Non-pigmented ciliary epithelial cell (primary cell): ENCODE measurements at regions not wholly inside any gene's neighbourhood (a gene's known extent, or its start where the extent isn't known, plus 50 kb on each side); places are given as distances from the start of the nearest gene placed in this dataset.
"Not testable (repeated sequence)": the region's sequence is repeated elsewhere in the genome, so short reads cannot be mapped to it uniquely, and the experiment has no call there.

ENCODE experiments used
- DNase-seq: peaks from one replicate; pipeline ENCODE4 v3.0.0-alpha.2; 2010; ENCODE audit warnings: low read depth

DNA sequence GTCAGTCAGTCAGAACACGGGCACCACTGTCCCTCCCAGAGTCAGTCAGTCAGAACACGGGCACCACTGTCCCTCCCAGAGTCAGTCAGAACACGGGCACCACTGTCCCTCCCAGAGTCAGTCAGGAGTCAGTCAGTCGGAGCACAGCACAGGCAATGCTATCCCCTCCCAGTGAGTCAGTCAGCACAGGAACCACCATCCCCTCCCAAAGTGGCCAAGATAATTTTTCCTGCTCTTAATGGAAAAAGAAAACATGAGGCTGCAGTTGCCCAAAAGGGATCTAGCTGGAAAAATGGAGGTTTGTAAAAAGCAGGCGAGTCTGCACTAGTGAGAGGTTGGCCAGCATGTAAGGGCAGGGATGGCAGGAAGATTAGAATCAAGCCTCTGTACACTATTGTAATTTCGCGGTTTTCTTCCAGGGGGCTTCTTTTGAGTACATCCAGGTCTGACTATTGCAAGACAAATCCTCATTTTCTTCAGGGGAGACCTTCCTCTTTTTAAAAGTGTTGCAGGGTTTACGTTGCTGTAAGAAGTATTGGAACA lies 213.8 kb downstream of the SIPA1L2 start:
- DNase-seq, result no peak

DNA sequence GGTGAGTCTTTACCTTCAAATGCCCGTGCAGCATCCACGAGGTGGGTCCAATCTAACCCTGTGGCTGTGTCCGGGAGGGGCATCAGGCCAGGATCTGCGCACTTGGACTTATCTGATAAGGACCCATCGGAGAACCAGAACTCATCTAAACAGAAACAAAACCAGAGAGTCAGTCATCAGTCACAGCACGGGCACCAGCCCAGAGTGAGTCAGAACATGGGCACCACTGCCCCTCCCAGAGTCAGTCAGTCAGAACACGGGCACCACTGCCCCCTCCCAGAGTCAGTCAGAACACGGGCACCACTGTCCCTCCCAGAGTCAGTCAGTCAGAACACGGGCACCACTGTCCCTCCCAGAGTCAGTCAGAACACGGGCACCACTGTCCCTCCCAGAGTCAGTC lies 214.5 kb downstream of the SIPA1L2 start:
- DNase-seq, result not testable (repeated sequence)

DNA sequence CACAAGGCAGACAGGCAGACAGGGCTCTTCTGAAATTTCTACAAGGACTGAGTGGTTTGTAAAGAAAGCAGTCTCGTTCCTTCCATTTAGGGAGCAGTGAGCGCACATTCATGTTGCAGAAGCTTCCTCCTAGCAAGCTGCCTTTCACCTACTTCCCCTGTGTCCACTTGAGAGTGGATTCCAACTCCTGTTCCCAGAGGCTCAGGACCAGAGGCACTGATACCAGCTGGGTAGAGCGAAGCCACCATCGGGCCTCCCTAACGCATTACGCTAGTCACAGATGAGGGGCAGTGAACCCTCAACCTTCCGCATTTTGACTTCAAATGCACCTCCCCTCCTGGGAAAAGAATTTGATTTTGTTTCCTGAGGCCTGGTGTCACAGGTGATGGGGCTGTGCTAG lies 215.8 kb downstream of the SIPA1L2 start:
- DNase-seq, result no peak

DNA sequence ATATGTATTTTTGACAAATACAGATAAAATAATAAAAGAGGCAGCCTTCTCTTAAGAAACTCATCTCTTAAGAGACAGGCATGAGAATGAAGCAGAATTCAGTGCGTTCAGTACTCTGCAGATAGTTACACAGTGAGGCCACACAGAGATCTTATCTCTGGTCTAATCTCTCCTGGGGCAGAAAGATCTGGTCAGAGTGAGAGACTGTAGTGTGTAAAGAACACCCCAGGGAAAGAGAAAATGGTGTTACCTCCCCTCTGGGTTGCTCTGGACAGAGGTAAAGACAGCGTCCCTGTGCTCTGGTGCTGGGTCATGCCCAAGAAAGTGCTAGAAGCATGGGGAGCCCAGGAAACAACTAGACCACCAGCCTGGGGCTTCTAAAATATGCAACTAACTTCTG lies 216.3 kb downstream of the SIPA1L2 start:
- no peak for DNase-seq

DNA sequence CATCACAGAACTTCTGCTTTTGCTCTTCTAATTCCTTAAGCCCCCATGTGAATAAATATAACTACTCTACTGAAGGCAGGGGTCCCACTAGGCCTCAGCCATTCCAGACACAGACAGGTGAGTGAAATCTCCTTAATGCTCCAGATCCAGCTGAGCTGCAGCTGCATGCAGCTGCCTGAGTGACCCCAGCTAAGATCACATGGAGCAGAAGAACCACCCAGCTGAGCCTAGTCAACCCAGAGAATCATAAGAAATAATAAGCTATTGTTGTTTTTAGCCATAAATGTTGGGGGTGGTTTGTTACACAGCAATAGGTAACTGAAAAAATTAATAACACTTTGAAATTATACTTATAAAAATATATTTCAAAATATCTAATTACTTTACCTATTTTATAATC lies 220.3 kb downstream of the SIPA1L2 start:
- DNase-seq, result no peak

DNA sequence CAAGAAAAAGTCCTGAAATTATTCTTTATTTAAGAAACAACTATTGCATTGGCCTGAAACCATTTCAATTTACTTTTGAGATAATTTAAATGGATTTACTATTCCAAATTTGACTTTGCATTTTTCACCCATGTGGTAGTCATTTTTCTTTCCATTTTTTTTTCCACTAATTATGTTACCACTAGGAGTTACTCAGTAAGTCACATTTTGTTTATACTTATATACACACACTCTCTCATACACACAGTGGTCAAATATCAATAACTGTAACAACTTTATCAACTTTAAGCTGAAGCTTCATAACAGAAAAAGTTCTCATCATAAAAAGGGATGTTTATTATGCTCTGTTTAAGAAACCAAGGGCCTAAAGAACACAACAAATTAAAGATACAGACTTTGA lies 222.8 kb downstream of the SIPA1L2 start:
- DNase-seq, result no peak

DNA sequence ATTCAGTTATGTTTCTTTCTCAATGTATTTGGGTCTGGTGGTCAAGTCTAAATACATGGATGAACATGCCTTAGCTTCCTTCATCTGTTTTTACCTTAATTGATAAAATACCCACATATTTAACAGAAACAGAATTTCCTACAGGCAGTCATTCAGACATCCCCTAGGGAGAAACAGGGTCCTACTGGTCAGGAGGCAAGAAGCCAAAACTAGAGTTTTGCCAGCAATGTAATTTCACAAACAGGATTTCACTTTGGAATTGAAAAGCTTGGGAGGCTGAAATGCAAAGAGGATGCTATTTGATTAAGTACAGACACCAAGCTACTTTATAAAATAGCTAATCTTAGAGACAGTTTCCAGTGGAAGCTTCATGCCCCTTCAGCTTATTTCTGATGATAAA lies 224.2 kb downstream of the SIPA1L2 start:
- no peak for DNase-seq

DNA sequence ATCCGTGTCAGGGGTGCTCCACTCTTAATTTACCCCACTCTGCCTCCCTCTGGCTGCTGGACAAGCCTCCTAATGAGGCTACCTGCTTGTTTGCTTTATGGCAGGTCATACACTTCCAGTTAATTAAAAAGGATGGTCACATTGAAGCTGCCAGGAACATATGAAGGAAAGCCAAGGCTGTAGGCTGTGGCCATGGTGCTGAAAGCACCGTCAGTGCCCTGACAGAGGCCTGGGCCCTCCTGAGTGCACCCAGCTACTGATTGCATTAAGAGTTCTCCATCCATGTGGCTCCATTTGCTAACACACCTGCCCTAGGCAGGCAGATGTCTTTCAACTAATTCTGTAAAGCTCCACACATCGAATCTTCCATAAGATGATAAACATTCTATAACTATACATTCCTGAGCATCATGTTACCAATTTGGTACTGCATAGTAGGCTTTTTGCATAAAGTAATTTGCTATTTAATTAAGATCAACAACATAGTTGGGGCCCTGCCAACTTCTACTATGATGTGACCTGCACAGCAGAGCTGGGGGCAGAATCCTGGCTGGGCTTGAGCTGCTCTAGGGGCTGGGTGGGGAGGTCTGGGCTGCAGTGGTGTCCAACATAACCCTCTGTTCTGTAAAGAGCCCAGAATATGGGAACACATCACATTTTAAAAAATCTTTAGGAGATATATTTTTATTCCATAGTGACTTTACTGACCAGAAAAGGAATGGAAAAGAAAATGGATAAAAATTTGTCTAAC lies 224.8 kb downstream of the SIPA1L2 start:
- no peak for DNase-seq

DNA sequence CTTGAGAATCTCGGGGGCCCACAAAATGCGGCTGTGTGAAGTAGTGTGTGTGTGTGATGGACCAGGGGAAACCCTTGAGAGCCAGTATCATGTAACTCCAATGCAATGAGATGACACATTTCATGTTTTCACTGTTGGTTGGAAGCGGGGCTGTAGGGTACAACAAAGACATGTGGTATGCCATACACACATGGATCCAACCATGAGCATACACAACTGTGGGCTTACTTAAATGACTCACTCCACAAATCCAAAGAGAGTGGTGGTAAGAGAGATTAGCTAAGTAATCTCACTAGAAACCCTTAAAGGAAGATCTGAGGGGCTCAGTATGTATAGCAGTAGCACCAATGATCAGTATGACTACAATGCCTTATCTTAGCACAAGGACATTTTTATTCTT lies 225.7 kb downstream of the SIPA1L2 start:
- DNase-seq, result no peak

DNA sequence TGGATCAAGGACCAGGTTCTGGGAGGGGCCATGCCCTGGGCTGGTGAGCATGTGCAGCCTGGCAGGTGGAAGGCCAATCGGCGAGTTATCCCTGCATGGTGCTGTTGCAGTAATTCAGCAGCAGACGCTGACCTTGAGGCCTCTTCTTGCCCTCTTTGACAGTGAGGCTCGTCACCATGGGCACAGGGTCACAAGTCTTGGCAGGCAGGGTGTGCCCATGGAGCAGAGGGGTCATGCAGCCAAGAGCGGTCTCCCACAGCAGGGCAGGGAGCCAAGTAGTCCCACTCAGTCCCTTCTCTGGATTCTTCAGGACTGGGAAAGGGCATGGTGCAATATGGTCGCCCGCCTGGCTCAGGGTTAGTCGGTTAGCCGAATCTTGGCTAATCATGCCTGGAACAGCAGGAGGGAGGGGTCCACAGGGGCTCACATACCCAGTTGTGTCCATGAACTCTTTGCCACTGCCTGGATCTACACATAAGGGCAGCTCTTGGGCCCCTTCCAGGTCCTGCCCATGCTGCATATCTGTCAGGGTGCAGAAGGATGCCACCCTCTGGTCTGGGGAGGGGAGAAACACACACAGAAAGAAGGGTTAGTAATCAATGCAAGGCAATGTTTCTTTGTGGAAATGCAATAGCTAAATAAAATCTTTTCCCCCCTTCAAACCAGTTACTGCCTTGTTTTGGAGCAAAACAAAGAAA lies 226.8 kb downstream of the SIPA1L2 start:
- DNase-seq, result no peak

DNA sequence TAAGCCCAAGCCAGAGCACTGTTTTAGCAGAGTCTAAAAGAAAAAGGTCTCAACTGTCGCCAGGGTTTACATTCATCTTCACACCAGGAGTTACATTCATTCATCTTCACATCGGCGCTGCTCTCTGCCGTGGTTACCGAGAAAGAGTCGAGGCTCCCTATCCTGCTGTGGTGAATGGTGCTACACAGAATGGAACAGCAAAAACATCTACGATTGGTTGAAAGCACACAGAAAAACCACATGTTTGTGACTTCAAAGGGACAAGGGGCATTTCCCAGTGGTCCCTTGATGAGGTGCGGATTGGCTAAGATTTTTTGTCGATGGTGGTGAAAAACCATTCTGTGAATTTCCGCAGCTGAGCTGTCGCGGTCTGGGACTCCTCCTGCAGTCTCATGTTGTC lies 231.1 kb downstream of the SIPA1L2 start:
- no peak for DNase-seq

DNA sequence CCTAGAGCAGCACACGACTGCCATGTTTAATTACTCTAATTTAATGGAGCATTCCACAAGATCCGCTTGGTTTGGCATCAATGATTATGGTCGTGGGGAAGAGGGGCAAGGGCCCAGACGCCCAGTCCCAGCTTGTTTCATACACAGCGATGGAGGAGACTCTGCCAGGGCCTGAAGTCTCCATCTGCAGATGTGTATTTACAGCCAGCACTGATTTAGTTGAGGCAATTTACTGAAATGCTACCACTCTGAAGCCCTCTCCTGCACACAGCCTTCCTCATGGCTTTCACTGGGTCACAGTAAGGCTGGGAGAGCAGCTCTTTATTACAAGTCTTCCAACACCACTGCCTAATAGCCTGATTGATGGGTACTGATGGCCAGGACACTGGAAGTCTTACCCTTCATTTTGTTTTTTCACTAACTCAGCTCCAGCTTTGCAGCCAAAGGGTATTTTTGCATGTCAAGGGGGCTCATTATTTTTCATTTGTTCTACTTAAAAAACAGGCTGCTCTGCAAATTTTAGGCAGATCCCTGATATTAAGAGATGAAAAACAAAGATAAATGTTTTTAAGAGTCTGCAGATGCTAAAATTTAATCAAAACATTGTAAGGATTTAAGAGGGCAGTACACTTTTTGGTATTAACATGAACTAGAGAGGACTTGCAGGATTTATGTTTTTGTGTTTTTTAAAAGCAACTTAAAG lies 236.3 kb downstream of the SIPA1L2 start:
- no peak for DNase-seq

DNA sequence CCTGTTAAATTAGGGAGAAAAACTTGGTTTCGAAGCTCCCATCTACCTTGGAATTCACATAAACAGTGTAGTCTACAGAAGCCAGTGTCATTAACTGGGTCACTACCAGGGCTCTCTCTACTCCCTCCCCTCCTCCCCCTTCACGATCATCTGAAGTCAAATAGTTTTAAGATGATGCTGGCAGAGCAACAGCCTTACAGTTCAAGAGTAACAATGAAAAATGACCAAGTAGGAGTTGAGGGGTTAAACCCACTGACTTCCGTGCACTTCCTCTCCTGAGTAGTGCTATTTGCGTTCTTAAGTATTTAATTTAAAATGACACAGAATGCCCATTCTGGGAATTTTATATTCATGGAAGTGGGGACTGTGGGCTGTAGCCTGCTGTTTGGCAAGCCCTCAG lies 236.9 kb downstream of the SIPA1L2 start:
- no peak for DNase-seq

DNA sequence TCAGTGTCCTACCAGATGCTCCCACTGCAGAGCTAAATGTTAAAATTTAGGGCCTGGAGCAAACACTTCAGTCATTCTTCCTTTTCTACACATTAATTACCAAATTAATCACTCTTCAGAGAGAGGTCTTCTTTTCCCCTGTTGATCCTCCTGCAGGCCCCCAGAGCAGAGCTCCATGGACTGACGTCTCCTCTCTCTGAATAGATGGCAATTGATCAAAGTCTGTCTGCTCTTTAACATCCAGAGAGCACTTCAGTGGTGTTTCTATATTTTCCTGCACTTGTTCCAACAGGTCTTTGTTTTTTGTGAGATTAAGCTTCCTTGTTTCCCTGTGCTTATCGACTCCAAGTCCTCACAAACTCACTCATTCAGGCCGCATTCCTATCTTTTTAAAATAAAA lies 239.3 kb downstream of the SIPA1L2 start:
- DNase-seq, result no peak

DNA sequence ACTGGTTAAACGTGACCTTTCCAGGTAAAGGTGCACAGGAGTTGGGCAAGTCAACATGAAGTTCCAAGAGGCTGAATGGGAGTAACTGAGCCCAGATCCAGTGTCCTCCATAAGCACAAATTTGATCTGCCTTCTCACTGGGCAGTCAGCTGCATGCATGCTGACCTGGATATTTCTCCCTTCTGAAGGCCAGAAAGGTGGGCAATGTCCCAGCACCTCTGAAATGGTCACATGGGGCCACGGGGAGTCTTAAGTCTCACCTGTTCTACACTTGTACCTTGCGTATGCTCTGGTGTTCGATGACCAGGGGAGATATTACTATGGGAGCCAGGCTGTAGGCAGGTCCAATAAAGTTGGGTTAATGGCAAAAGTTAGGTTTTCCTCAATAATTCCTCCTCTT lies 240.2 kb downstream of the SIPA1L2 start:
- no peak for DNase-seq

DNA sequence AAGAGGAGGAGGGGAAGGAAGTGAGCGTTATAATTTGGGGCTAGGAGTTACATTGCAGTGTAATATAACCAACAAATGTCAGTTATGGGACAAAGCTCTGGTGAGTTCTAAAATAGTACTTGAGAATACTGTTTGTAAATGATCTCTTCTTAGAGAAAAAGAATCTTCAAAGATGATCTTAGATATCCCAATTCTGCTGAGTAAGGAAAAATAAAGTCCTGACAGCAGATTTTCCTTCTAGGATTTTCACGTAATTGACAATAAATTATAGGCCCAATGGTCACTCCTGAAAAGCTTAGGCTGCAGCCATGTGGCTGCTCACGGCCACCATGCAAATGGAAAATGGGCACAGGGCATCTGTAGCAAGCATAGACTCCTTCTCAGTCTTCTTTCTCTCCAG lies 241.6 kb downstream of the SIPA1L2 start:
- no peak for DNase-seq

DNA sequence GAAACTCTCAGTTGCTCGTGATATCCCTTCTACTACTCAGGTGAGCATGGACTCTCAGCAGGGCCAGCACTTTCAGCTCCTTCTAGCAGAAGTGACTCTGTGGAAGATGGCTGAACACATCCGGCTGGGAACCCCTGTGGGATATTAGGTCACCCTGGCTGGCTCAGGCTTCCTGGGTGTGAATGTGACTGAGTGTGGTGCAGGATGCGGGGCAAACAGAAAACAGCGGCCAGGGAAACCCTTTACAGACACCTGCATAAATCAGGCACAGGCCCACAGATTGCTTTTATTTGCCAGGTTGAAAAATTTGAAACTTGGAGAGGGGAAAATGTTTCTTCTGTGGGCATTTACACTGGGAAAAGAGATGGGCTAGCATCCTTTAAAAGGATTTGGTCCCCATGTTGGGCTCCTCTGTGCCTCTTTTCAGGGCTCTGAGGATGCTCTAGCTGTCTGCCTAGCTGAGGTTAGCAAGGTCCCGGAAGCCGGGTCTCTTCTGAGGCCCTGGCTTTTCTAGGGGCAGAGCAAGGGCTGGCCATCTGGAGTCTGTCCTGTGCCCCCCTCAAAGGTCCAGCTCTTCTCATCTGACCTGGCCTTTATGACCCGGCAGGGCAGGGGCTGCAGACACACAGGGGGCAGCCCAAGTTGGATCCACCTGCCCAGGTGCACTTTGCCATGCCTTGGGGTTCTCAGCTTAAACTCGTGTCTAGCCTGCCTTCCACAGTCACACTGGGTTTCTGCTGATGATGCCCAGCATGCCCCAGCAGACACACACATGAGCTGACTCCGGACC lies 243.0 kb downstream of the SIPA1L2 start:
- no peak for DNase-seq

DNA sequence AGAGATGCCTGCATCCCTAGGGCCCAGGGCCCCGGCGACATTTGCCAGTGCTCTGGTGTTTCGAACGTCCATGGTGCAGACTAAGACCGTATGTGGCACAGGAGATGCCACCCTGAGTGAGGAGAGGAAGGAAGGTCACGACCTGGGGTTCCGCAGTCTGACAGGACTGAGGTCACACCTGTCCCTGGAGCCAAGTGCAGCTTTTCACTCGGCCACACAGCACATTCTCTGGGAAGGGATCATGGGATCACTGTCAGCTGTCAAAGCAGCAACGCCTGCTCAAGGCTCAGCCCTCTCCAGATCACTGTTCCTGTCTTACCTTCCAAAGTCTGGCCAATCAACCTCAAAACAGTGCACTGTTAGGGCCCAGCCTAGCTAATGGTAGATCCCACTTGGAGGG lies 243.6 kb downstream of the SIPA1L2 start:
- no peak for DNase-seq

DNA sequence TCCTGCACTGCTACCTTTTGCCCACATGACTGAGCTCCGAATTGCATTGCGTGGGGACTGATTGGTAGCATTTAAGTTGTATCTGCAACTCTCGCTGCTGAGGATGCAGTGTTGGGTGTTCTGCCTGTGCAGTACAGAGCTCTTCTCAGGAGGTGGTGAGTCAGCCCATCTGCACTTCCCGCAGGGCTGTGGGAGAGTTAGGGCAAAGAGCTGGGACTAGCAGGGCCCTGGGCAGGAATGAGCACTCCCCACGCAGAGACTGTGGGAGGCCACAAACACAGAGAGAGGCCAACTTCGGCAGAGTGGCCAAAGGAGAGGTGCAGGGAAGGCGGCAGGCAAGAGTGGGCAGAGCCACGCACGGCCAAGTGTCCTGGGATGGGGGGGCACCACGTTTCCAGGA lies 244.7 kb downstream of the SIPA1L2 start:
- DNase-seq, result peak; percentile 23

DNA sequence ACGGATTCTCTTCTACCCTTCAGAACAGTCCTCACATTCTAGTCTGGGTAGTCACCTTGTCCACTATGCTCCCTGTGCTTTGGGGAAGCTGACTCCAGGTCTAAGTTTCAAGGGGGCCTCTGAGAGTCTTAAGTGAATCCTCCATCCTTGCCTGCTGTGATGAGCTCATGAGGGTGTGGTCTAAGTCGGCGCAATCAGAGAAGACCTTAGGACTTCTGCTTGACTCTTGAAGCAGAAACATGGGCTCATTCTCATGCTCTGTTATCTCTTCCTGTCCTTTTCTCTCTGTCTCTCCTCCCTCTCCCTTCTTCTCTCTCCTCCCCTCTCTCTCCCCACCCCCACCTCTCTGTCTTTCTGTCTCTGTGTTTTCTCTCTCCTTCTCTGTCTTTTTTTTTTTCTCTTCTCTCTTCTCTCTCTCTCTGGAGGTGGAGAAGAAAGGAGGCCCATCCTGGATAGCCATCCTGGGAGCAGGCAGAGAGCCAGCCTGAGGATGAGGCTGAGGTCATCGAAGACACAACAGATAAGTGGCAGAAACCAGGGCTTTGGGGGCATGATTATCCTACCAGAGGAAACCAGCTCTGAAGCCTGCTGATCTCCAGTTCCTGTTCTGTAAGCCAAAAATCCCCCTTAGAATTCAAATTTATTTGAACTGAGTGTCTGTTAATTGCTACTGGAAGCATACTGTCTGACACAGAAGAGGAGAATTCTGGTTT lies 245.6 kb downstream of the SIPA1L2 start:
- no peak for DNase-seq

DNA sequence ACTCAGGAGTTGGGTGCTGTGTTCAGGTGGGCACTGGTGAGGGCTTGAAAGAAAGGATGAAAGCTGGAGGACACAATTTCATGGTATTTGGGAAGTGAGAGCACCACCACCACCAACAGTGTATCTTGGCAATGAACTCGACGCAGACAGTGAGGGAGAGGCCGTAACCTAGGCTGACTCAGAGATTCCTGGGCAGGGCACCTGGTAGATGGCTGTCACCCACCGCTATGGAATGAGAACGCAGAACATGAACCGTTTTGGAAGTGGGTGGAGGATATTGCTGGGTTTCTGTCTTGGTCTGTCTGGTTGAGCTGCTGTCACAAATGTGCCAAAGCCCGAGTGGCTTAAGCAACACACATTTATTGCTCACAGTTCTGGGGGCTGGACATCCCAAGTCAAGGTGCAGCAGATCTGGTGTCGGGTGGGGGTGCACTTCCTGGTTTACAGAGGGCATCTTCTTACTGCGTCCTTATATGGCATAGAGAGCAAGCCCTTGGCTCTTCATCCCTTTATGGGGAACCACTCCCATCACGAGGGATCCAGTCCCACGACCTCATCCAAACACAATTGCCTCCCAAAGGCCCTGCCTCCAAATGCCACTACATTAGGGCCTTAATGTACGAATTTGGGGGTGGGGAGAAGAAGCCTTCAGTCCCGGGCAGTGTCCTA lies 246.3 kb downstream of the SIPA1L2 start:
- no peak for DNase-seq
